ENCODE measurements at regions not wholly inside any gene's neighbourhood (a gene's known extent, or its start where the extent isn't known, plus 50 kb on each side); places are given as distances from the start of the nearest gene placed in this dataset.

- dilution Hi-C loops (cut with MboI; ENCODE audit: extremely low pct_ligation_motif_present, low sequenced_read_pairs), result no loop called here
- TF ChIP-seq, protein P1, sequence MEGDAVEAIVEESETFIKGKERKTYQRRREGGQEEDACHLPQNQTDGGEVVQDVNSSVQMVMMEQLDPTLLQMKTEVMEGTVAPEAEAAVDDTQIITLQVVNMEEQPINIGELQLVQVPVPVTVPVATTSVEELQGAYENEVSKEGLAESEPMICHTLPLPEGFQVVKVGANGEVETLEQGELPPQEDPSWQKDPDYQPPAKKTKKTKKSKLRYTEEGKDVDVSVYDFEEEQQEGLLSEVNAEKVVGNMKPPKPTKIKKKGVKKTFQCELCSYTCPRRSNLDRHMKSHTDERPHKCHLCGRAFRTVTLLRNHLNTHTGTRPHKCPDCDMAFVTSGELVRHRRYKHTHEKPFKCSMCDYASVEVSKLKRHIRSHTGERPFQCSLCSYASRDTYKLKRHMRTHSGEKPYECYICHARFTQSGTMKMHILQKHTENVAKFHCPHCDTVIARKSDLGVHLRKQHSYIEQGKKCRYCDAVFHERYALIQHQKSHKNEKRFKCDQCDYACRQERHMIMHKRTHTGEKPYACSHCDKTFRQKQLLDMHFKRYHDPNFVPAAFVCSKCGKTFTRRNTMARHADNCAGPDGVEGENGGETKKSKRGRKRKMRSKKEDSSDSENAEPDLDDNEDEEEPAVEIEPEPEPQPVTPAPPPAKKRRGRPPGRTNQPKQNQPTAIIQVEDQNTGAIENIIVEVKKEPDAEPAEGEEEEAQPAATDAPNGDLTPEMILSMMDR (optimal IDR thresholded peaks at IDR 0.05 in 1 of 3, IDR thresholded peaks at IDR 0.05 in 1 of 3, conservative IDR thresholded peaks at IDR 0.05 in 1 of 3; ENCODE audit: extremely low read depth in 1 of 3, insufficient read depth in 2 of 3, low read length in 3 of 3), result no peak
- no peak for TF ChIP-seq EZH2 (IDR thresholded peaks at IDR 0.05; ENCODE audit: low read length)
- FAIRE-seq (no peak), DNase-seq (ENCODE audit: low read depth, low spot score) (no peak)
- Histone ChIP-seq H3K9ac (ENCODE audit: control insufficient read depth, extremely low read depth, insufficient read depth, low read length) (no peak overlapping the region), H2AFZ (ENCODE audit: control insufficient read depth, low read length) (no peak overlapping the region), H3K27me3 (ENCODE audit: control insufficient read depth, extremely low read depth, insufficient read depth, low read length) (peaks cover 33% of the 10 kb centered on the region), H3K27ac (ENCODE audit: control insufficient read depth, insufficient read depth, low read length) (no peak overlapping the region), H3K4me3 (ENCODE audit: control insufficient read depth in 2 of 3, extremely low read depth in 1 of 3, insufficient read depth in 2 of 3, low read depth in 1 of 3, low read length in 3 of 3) (no peak overlapping the region), H4K20me1 (ENCODE audit: control insufficient read depth, extremely low read depth, insufficient read depth, low read length) (peaks cover 2% of the 10 kb centered on the region), H3K4me2 (ENCODE audit: control insufficient read depth, extremely low read depth, insufficient read depth, low read depth, low read length) (no peak overlapping the region), H3K4me1 (ENCODE audit: control insufficient read depth, extremely low read depth, insufficient read depth, low read length) (peaks cover 3% of the 10 kb centered on the region), H3K9me3 (ENCODE audit: control insufficient read depth, low read depth, low read length) (no peaks in the 10 kb centered on the region), H3K79me2 (ENCODE audit: control insufficient read depth, insufficient read depth, low read length) (no peaks in the 10 kb centered on the region), H3K36me3 (ENCODE audit: control insufficient read depth in 2 of 2, extremely low read depth in 1 of 2, insufficient read depth in 2 of 2, low read length in 2 of 2) (no peaks in the 10 kb centered on the region), H3K9me1 (ENCODE audit: control insufficient read depth, extremely low read depth, insufficient read depth, low read length) (no peaks in the 10 kb centered on the region)
These were observed 257.5 kb downstream of the ENGASE start for GRCh38 chr17:79332011-79332554.

DNA sequence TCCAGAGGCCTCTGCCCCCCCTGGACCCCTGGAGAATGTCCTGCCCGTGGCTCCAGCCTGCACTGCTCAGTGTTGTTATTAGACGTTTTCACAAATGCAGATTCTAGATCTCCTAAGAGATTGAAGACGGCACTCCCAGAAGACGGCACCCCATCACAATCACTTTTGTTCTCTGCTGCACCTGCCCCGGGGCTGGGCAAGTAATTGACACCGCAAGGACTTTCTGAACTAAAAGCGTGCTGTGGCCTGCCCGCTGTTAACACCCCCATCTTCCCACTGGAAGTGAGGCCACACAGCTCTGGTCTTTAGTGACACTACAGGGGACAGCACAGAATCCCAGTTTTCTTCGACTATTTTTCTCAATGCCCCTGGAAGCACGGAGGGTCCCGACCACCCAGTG, 256.9 kb downstream of the ENGASE start:
- H3K27me3 ChIP-seq (ENCODE audit: control insufficient read depth, extremely low read depth, insufficient read depth, low read length), result peaks cover 36% of the 10 kb centered on the region
- dilution Hi-C loops (cut with MboI; ENCODE audit: extremely low pct_ligation_motif_present, low sequenced_read_pairs), result no loop called here
- no peak for FAIRE-seq

More for the DNA sequence above, 256.9 kb downstream of the ENGASE start:
- Histone ChIP-seq H3K9me1 (ENCODE audit: control insufficient read depth, extremely low read depth, insufficient read depth, low read length) (no peaks in the 10 kb centered on the region), H3K4me2 (ENCODE audit: control insufficient read depth, extremely low read depth, insufficient read depth, low read depth, low read length) (no peak overlapping the region), H2AFZ (ENCODE audit: control insufficient read depth, low read length) (no peak overlapping the region), H4K20me1 (ENCODE audit: control insufficient read depth, extremely low read depth, insufficient read depth, low read length) (peaks cover 2% of the 10 kb centered on the region), H3K4me3 (ENCODE audit: control insufficient read depth in 2 of 3, extremely low read depth in 1 of 3, insufficient read depth in 2 of 3, low read depth in 1 of 3, low read length in 3 of 3) (no peak overlapping the region), H3K4me1 (ENCODE audit: control insufficient read depth, extremely low read depth, insufficient read depth, low read length) (peaks cover 3% of the 10 kb centered on the region), H3K36me3 (ENCODE audit: control insufficient read depth in 2 of 2, extremely low read depth in 1 of 2, insufficient read depth in 2 of 2, low read length in 2 of 2) (no peaks in the 10 kb centered on the region), H3K79me2 (ENCODE audit: control insufficient read depth, insufficient read depth, low read length) (no peaks in the 10 kb centered on the region), H3K9ac (ENCODE audit: control insufficient read depth, extremely low read depth, insufficient read depth, low read length) (no peak overlapping the region), H3K27ac (ENCODE audit: control insufficient read depth, insufficient read depth, low read length) (no peak overlapping the region), H3K9me3 (ENCODE audit: control insufficient read depth, low read depth, low read length) (no peaks in the 10 kb centered on the region)
- no peak for TF ChIP-seq EZH2 (IDR thresholded peaks at IDR 0.05; ENCODE audit: low read length)
- TF ChIP-seq, protein P1 (optimal IDR thresholded peaks at IDR 0.05 in 1 of 3, IDR thresholded peaks at IDR 0.05 in 1 of 3, conservative IDR thresholded peaks at IDR 0.05 in 1 of 3; ENCODE audit: extremely low read depth in 1 of 3, insufficient read depth in 2 of 3, low read length in 3 of 3), result no peak
- no peak for DNase-seq (ENCODE audit: low read depth, low spot score)

Measured in keratinocyte (primary cell).